Nephron progenitor cell (in vitro differentiated cells): ENCODE measurements at regions not wholly inside any gene's neighbourhood (a gene's known extent, or its start where the extent isn't known, plus 50 kb on each side); places are given as distances from the start of the nearest gene placed in this dataset.

ENCODE experiments used
- DNase-seq: peaks from one replicate; pipeline ENCODE4 v3.0.0; 2021
- H3K27ac Mint-ChIP-seq: 2 replicates; pipeline ENCODE4 v1.8.0; 2021; ENCODE audit warnings: mild to moderate bottlenecking, moderate library complexity, mixed read lengths
- H3K27me3 Mint-ChIP-seq: 2 replicates; pipeline ENCODE4 v1.8.0; 2021; ENCODE audit warnings: mild to moderate bottlenecking, low read depth, mixed read lengths; ENCODE audit not compliant: poor library complexity
- H3K36me3 Mint-ChIP-seq: 2 replicates; pipeline ENCODE4 v1.8.0; 2021; ENCODE audit warnings: low read depth, mixed read lengths
- H3K4me1 Mint-ChIP-seq: 2 replicates; pipeline ENCODE4 v1.8.0; 2021; ENCODE audit warnings: mixed read lengths
- H3K4me3 Mint-ChIP-seq: 2 replicates; pipeline ENCODE4 v1.8.0; 2021; ENCODE audit warnings: mild to moderate bottlenecking, moderate library complexity, mixed read lengths
- H3K9me3 Mint-ChIP-seq: 2 replicates; pipeline ENCODE4 v1.8.0; 2021; ENCODE audit warnings: mild to moderate bottlenecking, moderate library complexity, mixed read lengths
- CTCF ChIP-seq: fragments of 200-600 bp; sonication (generic); IDR thresholded peaks from 2 replicates; pipeline ENCODE4 v1.5.0; 2021; ENCODE audit warnings: antibody characterized with exemption

GRCh38 chr13:34127523-34127922 is 309.6 kb downstream of the RFC3 start:
- Mint-ChIP-seq H3K36me3 (no peaks in the 10 kb centered on the region), H3K9me3 (no peaks in the 10 kb centered on the region), H3K4me1 (no peaks in the 10 kb centered on the region), H3K27me3 (no peaks in the 10 kb centered on the region), H3K27ac (no peak overlapping the region), H3K4me3 (no peak overlapping the region)
- TF ChIP-seq CTCF, result no peak
- DNase-seq, result no peak

GRCh38 chr13:34128661-34129060 is 310.7 kb downstream of the RFC3 start:
- no peaks in the 10 kb centered on the region for H3K9me3 Mint-ChIP-seq
- TF ChIP-seq CTCF, result no peak
- no peak for DNase-seq
- no peak overlapping the region for H3K27ac Mint-ChIP-seq
- no peaks in the 10 kb centered on the region for H3K36me3 Mint-ChIP-seq
- H3K4me3 Mint-ChIP-seq, result no peak overlapping the region
- H3K27me3 Mint-ChIP-seq, result no peaks in the 10 kb centered on the region
- H3K4me1 Mint-ChIP-seq, result no peaks in the 10 kb centered on the region

- no peak for TF ChIP-seq CTCF
- no peaks in the 10 kb centered on the region for H3K36me3 Mint-ChIP-seq
Observed at GRCh38 chr13:34129436-34129835, 311.5 kb downstream of the RFC3 start.

GRCh38 chr13:34137200-34137599 is 319.3 kb downstream of the RFC3 start:
- no peak for DNase-seq
- Mint-ChIP-seq H3K27ac (no peak overlapping the region), H3K27me3 (no peaks in the 10 kb centered on the region), H3K9me3 (no peaks in the 10 kb centered on the region), H3K4me3 (no peak overlapping the region), H3K36me3 (no peaks in the 10 kb centered on the region), H3K4me1 (peaks cover 9% of the 10 kb centered on the region)
- TF ChIP-seq CTCF, result no peak

More at GRCh38 chr13:34129436-34129835, 311.5 kb downstream of the RFC3 start:
- no peak for DNase-seq
- Mint-ChIP-seq H3K4me1 (no peaks in the 10 kb centered on the region), H3K4me3 (no peak overlapping the region), H3K9me3 (no peaks in the 10 kb centered on the region), H3K27me3 (no peaks in the 10 kb centered on the region), H3K27ac (no peak overlapping the region)

GRCh38 chr13:34139660-34140227 is 321.8 kb downstream of the RFC3 start:
- peak overlapping the region; percentile 34 for H3K27ac Mint-ChIP-seq
- no peak overlapping the region for H3K4me3 Mint-ChIP-seq
- no peaks in the 10 kb centered on the region for H3K36me3 Mint-ChIP-seq
- TF ChIP-seq CTCF, result no peak
- no peaks in the 10 kb centered on the region for H3K27me3 Mint-ChIP-seq
- peaks cover 9% of the 10 kb centered on the region for H3K4me1 Mint-ChIP-seq
- H3K9me3 Mint-ChIP-seq, result no peaks in the 10 kb centered on the region
- DNase-seq, result no peak

DNA sequence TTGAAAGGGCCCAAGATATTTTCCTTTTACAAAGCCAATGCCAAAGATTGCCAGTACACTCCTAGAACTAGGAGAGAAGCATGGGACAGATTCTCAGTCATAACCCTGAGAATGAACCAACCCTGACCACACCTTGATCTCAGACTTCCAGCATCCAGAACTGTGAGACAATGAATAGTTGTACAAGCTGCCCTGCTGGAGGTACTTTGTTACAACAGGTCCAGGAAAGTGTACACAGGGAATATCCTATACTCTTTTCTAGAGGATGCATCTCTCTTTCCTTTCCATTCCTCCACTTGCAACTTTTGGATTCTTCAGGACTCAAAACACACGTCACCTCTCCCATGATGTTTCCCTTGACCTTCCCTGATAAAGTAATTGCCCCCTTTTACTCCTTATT is 325.7 kb downstream of the RFC3 start:
- DNase-seq, result no peak
- Mint-ChIP-seq H3K36me3 (no peaks in the 10 kb centered on the region), H3K9me3 (no peaks in the 10 kb centered on the region), H3K4me3 (no peak overlapping the region), H3K27ac (no peak overlapping the region), H3K27me3 (no peaks in the 10 kb centered on the region), H3K4me1 (peaks cover 9% of the 10 kb centered on the region)
- no peak for TF ChIP-seq CTCF
